ENCODE measurements at regions not wholly inside any gene's neighbourhood (a gene's known extent, or its start where the extent isn't known, plus 50 kb on each side); places are given as distances from the start of the nearest gene placed in this dataset.

DNA sequence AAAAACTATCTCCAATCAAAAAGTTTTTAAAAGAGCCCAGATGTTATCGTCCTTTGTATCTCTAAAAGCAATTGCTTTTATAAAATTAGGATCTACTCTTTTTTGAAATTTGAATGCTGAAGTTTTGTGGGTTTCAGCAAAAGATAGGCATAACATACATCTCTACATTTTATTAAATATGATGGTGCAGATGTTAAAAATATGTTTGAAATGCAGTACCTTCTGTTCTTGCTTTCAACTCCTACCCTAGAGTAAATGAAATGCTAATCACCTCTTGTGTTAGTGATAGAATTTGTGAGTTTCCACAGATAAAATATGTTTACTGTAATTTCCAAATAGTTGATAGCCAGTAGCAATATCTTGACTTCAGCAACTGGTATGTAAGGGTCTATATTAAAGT, 95.7 kb upstream of the VPREB1 start:
- TF ChIP-seq, protein P1, sequence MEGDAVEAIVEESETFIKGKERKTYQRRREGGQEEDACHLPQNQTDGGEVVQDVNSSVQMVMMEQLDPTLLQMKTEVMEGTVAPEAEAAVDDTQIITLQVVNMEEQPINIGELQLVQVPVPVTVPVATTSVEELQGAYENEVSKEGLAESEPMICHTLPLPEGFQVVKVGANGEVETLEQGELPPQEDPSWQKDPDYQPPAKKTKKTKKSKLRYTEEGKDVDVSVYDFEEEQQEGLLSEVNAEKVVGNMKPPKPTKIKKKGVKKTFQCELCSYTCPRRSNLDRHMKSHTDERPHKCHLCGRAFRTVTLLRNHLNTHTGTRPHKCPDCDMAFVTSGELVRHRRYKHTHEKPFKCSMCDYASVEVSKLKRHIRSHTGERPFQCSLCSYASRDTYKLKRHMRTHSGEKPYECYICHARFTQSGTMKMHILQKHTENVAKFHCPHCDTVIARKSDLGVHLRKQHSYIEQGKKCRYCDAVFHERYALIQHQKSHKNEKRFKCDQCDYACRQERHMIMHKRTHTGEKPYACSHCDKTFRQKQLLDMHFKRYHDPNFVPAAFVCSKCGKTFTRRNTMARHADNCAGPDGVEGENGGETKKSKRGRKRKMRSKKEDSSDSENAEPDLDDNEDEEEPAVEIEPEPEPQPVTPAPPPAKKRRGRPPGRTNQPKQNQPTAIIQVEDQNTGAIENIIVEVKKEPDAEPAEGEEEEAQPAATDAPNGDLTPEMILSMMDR (IDR thresholded peaks at IDR 0.05; ENCODE audit: low read depth, low read length) = no peak
- TF ChIP-seq MYC (IDR thresholded peaks at IDR 0.05; ENCODE audit: low read depth, low read length) = no peak
